Neural cell (in vitro differentiated cells): ENCODE measurements at regions not wholly inside any gene's neighbourhood (a gene's known extent, or its start where the extent isn't known, plus 50 kb on each side); places are given as distances from the start of the nearest gene placed in this dataset.

Source experiments
- H2AFZ ChIP-seq: fragments of 200-600, 300-800 bp; sonication (generic), shearing (Covaris generic); 2 replicates; pipeline ENCODE4 v1.6.0; 2014; ENCODE audit warnings: low read depth, mild to moderate bottlenecking, antibody characterized with exemption, low read length, moderate library complexity
- H3F3A ChIP-seq: fragments of 200-600 bp; shearing (Covaris generic); 2 replicates; pipeline ENCODE4 v1.6.1; 2016; ENCODE audit warnings: mild to moderate bottlenecking, moderate library complexity, mixed read lengths, antibody characterized with exemption, low read length; ENCODE audit not compliant: insufficient read depth, poor library complexity, severe bottlenecking
- H3K27ac ChIP-seq: fragments of 200-600, 300-800 bp; sonication (generic), shearing (Covaris generic); 2 replicates; pipeline ENCODE4 v1.5.1; 2014; ENCODE audit warnings: mild to moderate bottlenecking, low read length, moderate library complexity
- H3K27me3 ChIP-seq: fragments of 300-800, 200-600 bp; sonication (generic), shearing (Covaris generic); 2 replicates; pipeline ENCODE4 v1.6.0; 2014; ENCODE audit warnings: mild to moderate bottlenecking, low read depth, low read length, moderate library complexity; ENCODE audit not compliant: insufficient read depth
- H3K36me3 ChIP-seq: fragments of 300-800, 200-600 bp; sonication (generic), shearing (Covaris generic); 2 replicates; pipeline ENCODE4 v1.5.1; 2014; ENCODE audit warnings: mild to moderate bottlenecking, antibody characterized with exemption, low read length, moderate library complexity; ENCODE audit not compliant: insufficient read depth
- H3K4me2 ChIP-seq: fragments of 300-800, 200-600 bp; sonication (generic), shearing (Covaris generic); 2 replicates; pipeline ENCODE4 v1.6.0; 2014; ENCODE audit warnings: mild to moderate bottlenecking, low read length
- H3K4me3 ChIP-seq: fragments of 300-800, 200-600 bp; sonication (generic), shearing (Covaris generic); 2 replicates; pipeline ENCODE4 v1.5.1; 2014; ENCODE audit warnings: mild to moderate bottlenecking, low read length, moderate library complexity
- H3K79me2 ChIP-seq: fragments of 200-600 bp; shearing (Covaris generic); replicated peaks from 2 replicates; pipeline ENCODE4 v1.6.0; 2014; ENCODE audit warnings: mild to moderate bottlenecking, low read length, moderate library complexity; ENCODE audit not compliant: insufficient read depth
- H3K9ac ChIP-seq: fragments of 300-800, 200-600 bp; sonication (generic), shearing (Covaris generic); 2 replicates; pipeline ENCODE4 v1.6.1; 2016; ENCODE audit warnings: mild to moderate bottlenecking, low read length, mixed read lengths
- H3K9me2 ChIP-seq: fragments of 200-600 bp; shearing (Covaris generic); 2 replicates; pipeline ENCODE4 v1.6.1; 2016; ENCODE audit warnings: mild to moderate bottlenecking, low read length, mixed read lengths; ENCODE audit not compliant: insufficient read depth
- H3K9me3 ChIP-seq: fragments of 200-600, 300-800 bp; sonication (generic), shearing (Covaris generic); 2 replicates; pipeline ENCODE4 v1.6.1; 2016; ENCODE audit warnings: mild to moderate bottlenecking, mixed run types, low read length, moderate library complexity, mixed read lengths
- H4K20me1 ChIP-seq: fragments of 200-600 bp; shearing (Covaris generic); 2 replicates; pipeline ENCODE4 v1.6.1; 2016; ENCODE audit warnings: mild to moderate bottlenecking, mixed run types; ENCODE audit not compliant: insufficient read depth
- CTCF ChIP-seq: fragments of 450-650 bp; IDR thresholded peaks from 2 replicates; pipeline ENCODE4 v1.5.1; 2014; ENCODE audit warnings: antibody characterized with exemption, mild to moderate bottlenecking, moderate library complexity; ENCODE audit not compliant: poor library complexity, severe bottlenecking
- EP300 ChIP-seq: fragments of 450-650 bp; conservative IDR thresholded peaks from 2 replicates; pipeline ENCODE4 v1.6.1; 2014; ENCODE audit warnings: antibody characterized with exemption, mild to moderate bottlenecking, moderate library complexity; ENCODE audit not compliant: poor library complexity, severe bottlenecking
- EZH2 ChIP-seq: fragments of 200-600, 300-800 bp; shearing (Covaris generic), sonication (generic); IDR thresholded peaks from 2 replicates; pipeline ENCODE4 v1.6.1; 2014; ENCODE audit warnings: antibody characterized with exemption, low read length, borderline replicate concordance, mild to moderate bottlenecking; ENCODE audit not compliant: insufficient read depth, poor library complexity, severe bottlenecking
- MXI1 ChIP-seq: fragments of 450-650 bp; conservative IDR thresholded peaks from 2 replicates; pipeline ENCODE4 v1.6.1; 2014; ENCODE audit warnings: antibody characterized with exemption, mild to moderate bottlenecking; ENCODE audit not compliant: poor library complexity, severe bottlenecking
- POLR2AphosphoS5 ChIP-seq: IDR thresholded peaks from 2 replicates; pipeline ENCODE4 v1.6.1; 2012
- RAD21 ChIP-seq: fragments of 450-650 bp; conservative IDR thresholded peaks from 2 replicates; pipeline ENCODE4 v1.6.1; 2014; ENCODE audit warnings: antibody characterized with exemption, mild to moderate bottlenecking, moderate library complexity
- REST ChIP-seq: IDR thresholded peaks from 2 replicates; pipeline ENCODE4 v1.6.1; 2012; ENCODE audit warnings: borderline replicate concordance
- SMC3 ChIP-seq: fragments of 450-650 bp; conservative IDR thresholded peaks from 2 replicates; pipeline ENCODE4 v1.6.1; 2014; ENCODE audit warnings: antibody characterized with exemption, mild to moderate bottlenecking, moderate library complexity; ENCODE audit not compliant: poor library complexity
- TAF1 ChIP-seq: IDR thresholded peaks from 2 replicates; pipeline ENCODE4 v1.6.1; 2012; ENCODE audit warnings: low read depth

- Histone ChIP-seq H3K9ac (no peak overlapping the region), H3K36me3 (no peaks in the 10 kb centered on the region), H3K27me3 (no peaks in the 10 kb centered on the region), H4K20me1 (no peaks in the 10 kb centered on the region), H3K79me2 (no peaks in the 10 kb centered on the region), H3K9me3 (no peaks in the 10 kb centered on the region), H2AFZ (no peak overlapping the region), H3K4me2 (no peak overlapping the region), H3K9me2 (no peaks in the 10 kb centered on the region), H3F3A (no peaks in the 10 kb centered on the region), H3K4me3 (no peak overlapping the region), H3K27ac (no peak overlapping the region)
- no peak for TF ChIP-seq EZH2
- no peak for TF ChIP-seq CTCF
- no peak for TF ChIP-seq RAD21
- peak; percentile 15 for TF ChIP-seq POLR2AphosphoS5
- peak; percentile 68 for TF ChIP-seq EP300
Measured at GRCh38 chr2:57343391-57344006, 703.1 kb upstream of the VRK2 start.

GRCh38 chr2:57368190-57368589 is 678.4 kb upstream of the VRK2 start:
- H3K4me3 ChIP-seq: no peak overlapping the region
- H3K4me2 ChIP-seq: no peak overlapping the region
- H3F3A ChIP-seq: no peaks in the 10 kb centered on the region
- no peak overlapping the region for H3K9ac ChIP-seq
- no peaks in the 10 kb centered on the region for H3K27me3 ChIP-seq
- no peaks in the 10 kb centered on the region for H3K9me3 ChIP-seq
- no peaks in the 10 kb centered on the region for H3K9me2 ChIP-seq
- no peak overlapping the region for H2AFZ ChIP-seq
- H4K20me1 ChIP-seq: no peaks in the 10 kb centered on the region
- TF ChIP-seq POLR2AphosphoS5 (no peak), CTCF (no peak), RAD21 (no peak), TAF1 (no peak), SMC3 (no peak), REST (no peak), EP300 (no peak), MXI1 (no peak), EZH2 (no peak)
- H3K79me2 ChIP-seq: no peaks in the 10 kb centered on the region
- no peak overlapping the region for H3K27ac ChIP-seq
- H3K36me3 ChIP-seq: no peaks in the 10 kb centered on the region
